Stomach (tissue), 8 donors: ENCODE measurements at regions not wholly inside any gene's neighbourhood (a gene's known extent, or its start where the extent isn't known, plus 50 kb on each side); places are given as distances from the start of the nearest gene placed in this dataset.

Source experiments
- DNase-seq, 2 donors: peaks; one replicate each; pipeline versions ENCODE4 v3.0.0 to v3.0.0-alpha.2; 2013 to 2019
- H3K27ac ChIP-seq, 5 donors: fragments of 200-600 bp in 4 of 5; sonication (generic) in 4 of 5; one replicate each; pipeline ENCODE4 v1.5.1; 2013 to 2019; ENCODE audit warnings: mild to moderate bottlenecking in 1 of 5, moderate library complexity in 1 of 5
- H3K27me3 ChIP-seq, 3 donors: fragments of 200-600 bp; sonication (generic); one replicate each; pipeline ENCODE4 v1.5.1; 2017 to 2019; ENCODE audit warnings: mixed run types in 1 of 3
- H3K36me3 ChIP-seq, 4 donors: fragments of 200-600 bp; sonication (generic); 1 replicate in 3 of 4; 2 replicates in 1 of 4; pipeline ENCODE4 v1.5.1; 2016 to 2019
- H3K4me1 ChIP-seq, 4 donors: fragments of 200-600 bp; sonication (generic); one replicate each; pipeline ENCODE4 v1.5.1; 2016 to 2019
- H3K4me3 ChIP-seq, 4 donors: fragments of 200-600 bp; sonication (generic) in 3 of 4; one replicate each; pipeline ENCODE4 v1.5.1; 2016 to 2019; ENCODE audit warnings: mild to moderate bottlenecking in 1 of 4
- H3K9me3 ChIP-seq, 4 donors: fragments of 200-600 bp; sonication (generic); one replicate each; pipeline ENCODE4 v1.5.1; 2016 to 2019
- EP300 ChIP-seq: sonication (generic); formaldehyde crosslinking; IDR thresholded peaks from one replicate; pipeline ENCODE4 v1.6.1; 2017; ENCODE audit warnings: antibody characterized with exemption
- POLR2A ChIP-seq, 4 donors: fragments of 450-650 bp; IDR thresholded peaks; one replicate each; pipeline ENCODE4 v1.6.1; 2016; ENCODE audit warnings: antibody characterized with exemption in 4 of 4, control low read depth in 2 of 4, mild to moderate bottlenecking in 1 of 4, moderate library complexity in 1 of 4
- POLR2AphosphoS5 ChIP-seq, 3 donors: sonication (generic); formaldehyde crosslinking; IDR thresholded peaks; one replicate each; pipeline ENCODE4 v1.6.1; 2016; ENCODE audit warnings: antibody characterized with exemption in 3 of 3
- WGBS, 5 donors: extraction: QIAGEN DNeasy Blood & Tissue Kit in 3 of 5; methylation state at CpG; one replicate each; pipeline versions ENCODE4 v1.1.5 to v1.1.7; 2013 to 2018; 5-methylcytosine and 5-hydroxymethylcytosine counted together
- intact Hi-C: fragments of 100-400 bp; cut with DNase I; formaldehyde crosslinking; loops from one replicate; pipeline ENCODE4 v1.15.1; 2023; ENCODE audit warnings: low total_unique reads
- TF ChIP-seq, protein P1 (sequence below), 7 experiments: fragments of 450-650 bp in 4 of 7; fragments of 200-600 bp in 3 of 7; sonication (generic) in 3 of 7; IDR thresholded peaks; one replicate each; pipeline ENCODE4 v1.5.1; 2016 to 2019; ENCODE audit warnings: antibody characterized with exemption in 7 of 7, control low read depth in 2 of 7, mild to moderate bottlenecking in 1 of 7
- donor health status: healthy with polysubstance abuse.
- donor health status: Bipolar disorder and iron deficiency.
- donor health status: healthy.

DNA sequence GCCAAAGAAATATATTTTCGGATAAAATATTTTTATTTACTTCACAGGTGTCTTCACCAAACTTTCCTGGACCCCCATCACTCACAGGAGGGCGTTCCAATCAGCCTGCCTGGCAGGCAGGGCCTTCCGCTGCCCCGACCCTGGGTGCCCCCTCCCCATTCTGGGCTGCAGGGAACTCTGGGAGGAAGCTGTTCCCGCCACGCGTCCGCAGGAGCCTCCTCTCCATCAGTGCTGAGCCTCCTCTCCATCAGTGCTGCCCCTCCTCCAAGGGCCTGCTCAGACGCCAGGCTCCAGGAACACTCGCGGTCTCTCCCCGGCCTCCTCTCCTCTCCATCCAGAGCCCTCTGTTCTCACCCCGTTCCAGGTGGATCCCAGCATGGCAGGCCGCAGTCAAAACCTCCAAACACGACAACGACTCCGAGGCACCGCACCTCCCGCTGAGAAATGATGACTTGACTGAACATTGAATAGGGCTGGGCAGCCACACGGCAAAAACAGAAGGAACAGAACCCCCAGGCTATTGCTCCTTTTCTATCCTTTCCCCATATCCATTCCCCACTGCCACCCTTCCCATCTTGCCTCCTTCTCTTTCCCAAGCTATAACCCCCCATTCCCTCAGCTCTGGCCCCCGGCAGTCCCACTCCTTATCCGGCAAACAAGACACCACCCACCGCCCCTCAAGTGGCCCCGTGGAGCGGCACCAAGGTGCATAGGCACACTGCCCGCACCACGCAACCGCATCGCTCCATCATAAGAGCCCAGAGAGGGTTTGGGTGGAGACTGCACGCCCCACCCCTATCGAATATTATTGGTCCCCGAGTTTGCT, 268.6 kb upstream of the RAB6C start:
- WGBS, 5 donors, result 91 to 94% (median 93%) methylated on average over 31 to 32 of the region's 32 CpGs
- no peaks in the 10 kb centered on the region for H3K36me3 ChIP-seq
- H3K4me3 ChIP-seq, result no peak overlapping the region
- H3K9me3 ChIP-seq, result no peaks in the 10 kb centered on the region
- H3K27me3 ChIP-seq, result peaks cover 0 to 2% (median 0%) of the 10 kb centered on the region in 3 donors
- intact Hi-C loops, result no loop called here
- H3K4me1 ChIP-seq, result no peaks in the 10 kb centered on the region
- TF ChIP-seq, protein P1, sequence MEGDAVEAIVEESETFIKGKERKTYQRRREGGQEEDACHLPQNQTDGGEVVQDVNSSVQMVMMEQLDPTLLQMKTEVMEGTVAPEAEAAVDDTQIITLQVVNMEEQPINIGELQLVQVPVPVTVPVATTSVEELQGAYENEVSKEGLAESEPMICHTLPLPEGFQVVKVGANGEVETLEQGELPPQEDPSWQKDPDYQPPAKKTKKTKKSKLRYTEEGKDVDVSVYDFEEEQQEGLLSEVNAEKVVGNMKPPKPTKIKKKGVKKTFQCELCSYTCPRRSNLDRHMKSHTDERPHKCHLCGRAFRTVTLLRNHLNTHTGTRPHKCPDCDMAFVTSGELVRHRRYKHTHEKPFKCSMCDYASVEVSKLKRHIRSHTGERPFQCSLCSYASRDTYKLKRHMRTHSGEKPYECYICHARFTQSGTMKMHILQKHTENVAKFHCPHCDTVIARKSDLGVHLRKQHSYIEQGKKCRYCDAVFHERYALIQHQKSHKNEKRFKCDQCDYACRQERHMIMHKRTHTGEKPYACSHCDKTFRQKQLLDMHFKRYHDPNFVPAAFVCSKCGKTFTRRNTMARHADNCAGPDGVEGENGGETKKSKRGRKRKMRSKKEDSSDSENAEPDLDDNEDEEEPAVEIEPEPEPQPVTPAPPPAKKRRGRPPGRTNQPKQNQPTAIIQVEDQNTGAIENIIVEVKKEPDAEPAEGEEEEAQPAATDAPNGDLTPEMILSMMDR (IDR thresholded peaks at IDR 0.05), result no peak
- TF ChIP-seq POLR2AphosphoS5 (IDR thresholded peaks at IDR 0.05) (no peak), POLR2A (IDR thresholded peaks at IDR 0.05) (no peak), EP300 (no peak)
- DNase-seq, result no peak
- H3K27ac ChIP-seq, result no peak overlapping the region

- no peak for TF ChIP-seq POLR2AphosphoS5 (IDR thresholded peaks at IDR 0.05)
- no peak for TF ChIP-seq EP300
- TF ChIP-seq, protein P1 (IDR thresholded peaks at IDR 0.05), result no peak
- TF ChIP-seq POLR2A (IDR thresholded peaks at IDR 0.05), result no peak
- no peak overlapping the region for H3K27ac ChIP-seq
- peaks cover 0 to 7% (median 0%) of the 10 kb centered on the region in 3 donors for H3K27me3 ChIP-seq
- no peaks in the 10 kb centered on the region for H3K9me3 ChIP-seq
- intact Hi-C loops, result no loop called here
- no peaks in the 10 kb centered on the region for H3K4me1 ChIP-seq
- no peaks in the 10 kb centered on the region for H3K36me3 ChIP-seq
- DNase-seq, result no peak
- H3K4me3 ChIP-seq, result no peak overlapping the region
- 66 to 81% (median 75%) methylated on average over 7 of the region's 7 CpGs for WGBS, 5 donors
Measured at GRCh38 chr2:129711816-129712675, 267.4 kb upstream of the RAB6C start.

GRCh38 chr2:129712676-129712985, 266.8 kb upstream of the RAB6C start:
- intact Hi-C loops, result no loop called here
- Histone ChIP-seq H3K9me3 (no peaks in the 10 kb centered on the region), H3K27ac (no peak overlapping the region), H3K4me3 (no peak overlapping the region), H3K27me3 (peaks cover 0 to 7% (median 0%) of the 10 kb centered on the region in 3 donors), H3K36me3 (no peaks in the 10 kb centered on the region), H3K4me1 (no peaks in the 10 kb centered on the region)
- 71 to 89% (median 88%) methylated on average over 4 to 7 of the region's 7 CpGs for WGBS, 5 donors
- TF ChIP-seq POLR2A (IDR thresholded peaks at IDR 0.05), result no peak
- TF ChIP-seq POLR2AphosphoS5 (IDR thresholded peaks at IDR 0.05), result no peak
- TF ChIP-seq EP300, result no peak
- TF ChIP-seq, protein P1 (IDR thresholded peaks at IDR 0.05), result no peak
- no peak for DNase-seq

DNA sequence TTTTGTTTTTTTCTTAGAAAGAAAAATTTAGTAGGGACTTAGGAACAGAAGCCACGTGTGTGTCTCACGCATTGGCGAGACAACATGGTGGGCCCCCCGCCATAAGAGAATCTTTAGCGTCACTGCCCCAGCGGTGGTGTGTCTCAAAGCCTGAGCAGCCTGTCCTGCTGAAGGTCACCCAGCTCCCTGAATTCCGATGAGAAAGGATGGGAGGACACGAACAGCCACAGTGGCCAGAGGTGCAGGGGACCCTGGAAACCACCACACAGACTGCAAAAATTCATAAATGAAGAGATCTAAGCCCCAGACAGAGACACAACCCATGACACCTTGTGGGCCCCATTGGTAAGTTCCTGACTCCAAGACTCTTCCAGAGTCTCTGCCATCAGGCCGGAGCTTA, 266.1 kb upstream of the RAB6C start:
- H3K27ac ChIP-seq, result no peak overlapping the region
- H3K27me3 ChIP-seq, result peaks cover 0 to 7% (median 0%) of the 10 kb centered on the region in 3 donors
- no peak for DNase-seq
- 81 to 94% (median 92%) methylated on average over 9 of the region's 9 CpGs for WGBS, 5 donors
- no peak overlapping the region for H3K4me3 ChIP-seq
- intact Hi-C loops, result no loop called here
- TF ChIP-seq, protein P1 (IDR thresholded peaks at IDR 0.05), result no peak
- TF ChIP-seq EP300, result no peak
- TF ChIP-seq POLR2A (IDR thresholded peaks at IDR 0.05), result no peak
- no peak for TF ChIP-seq POLR2AphosphoS5 (IDR thresholded peaks at IDR 0.05)
- no peaks in the 10 kb centered on the region for H3K9me3 ChIP-seq
- no peaks in the 10 kb centered on the region for H3K4me1 ChIP-seq
- no peaks in the 10 kb centered on the region for H3K36me3 ChIP-seq
